AG20443 (cell line): ENCODE measurements at regions not wholly inside any gene's neighbourhood (a gene's known extent, or its start where the extent isn't known, plus 50 kb on each side); places are given as distances from the start of the nearest gene placed in this dataset.
"Not testable (repeated sequence)": the region's sequence is repeated elsewhere in the genome, so short reads cannot be mapped to it uniquely, and the experiment has no call there.

Experiments used
- DNase-seq: peaks from one replicate; pipeline ENCODE4 v3.0.0; 2012; ENCODE audit warnings: low spot score, mixed read lengths

- no peak for DNase-seq
Measured at GRCh38 chr4:23085249-23085568, 392.5 kb downstream of the GBA3 start.

DNA sequence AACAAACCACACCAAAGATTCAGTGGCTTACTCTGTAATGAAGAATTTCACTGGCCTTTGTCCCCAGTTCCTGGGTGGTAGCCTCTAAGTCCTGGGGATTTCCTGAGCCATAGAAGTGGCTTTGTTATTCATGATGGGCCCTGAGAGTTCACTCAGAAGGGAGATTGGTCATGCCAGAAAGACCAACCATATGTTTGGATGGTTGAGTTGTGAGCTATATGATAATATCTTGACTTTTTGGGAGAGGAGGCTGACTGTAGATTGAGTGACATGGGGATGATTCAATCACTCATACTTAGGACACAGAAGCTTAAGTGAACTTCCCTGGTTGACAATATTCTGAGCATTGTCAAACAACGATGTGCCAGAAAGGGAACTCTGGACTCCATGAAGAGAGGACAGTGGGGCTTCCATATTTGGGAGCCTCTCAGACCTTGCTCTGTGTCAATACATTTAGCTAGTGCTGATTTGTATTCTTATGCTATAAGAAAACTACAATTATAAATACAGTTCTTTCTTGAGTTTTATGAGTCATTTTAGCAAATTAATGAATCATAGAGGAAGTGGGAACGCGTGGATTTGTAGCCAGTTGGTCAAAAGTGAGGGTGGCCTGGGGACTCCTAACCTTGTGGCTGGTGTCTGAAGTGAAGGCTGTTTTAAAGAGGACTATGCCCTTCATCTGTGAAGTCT is 392.0 kb downstream of the GBA3 start:
- DNase-seq: peak; percentile 17

DNA sequence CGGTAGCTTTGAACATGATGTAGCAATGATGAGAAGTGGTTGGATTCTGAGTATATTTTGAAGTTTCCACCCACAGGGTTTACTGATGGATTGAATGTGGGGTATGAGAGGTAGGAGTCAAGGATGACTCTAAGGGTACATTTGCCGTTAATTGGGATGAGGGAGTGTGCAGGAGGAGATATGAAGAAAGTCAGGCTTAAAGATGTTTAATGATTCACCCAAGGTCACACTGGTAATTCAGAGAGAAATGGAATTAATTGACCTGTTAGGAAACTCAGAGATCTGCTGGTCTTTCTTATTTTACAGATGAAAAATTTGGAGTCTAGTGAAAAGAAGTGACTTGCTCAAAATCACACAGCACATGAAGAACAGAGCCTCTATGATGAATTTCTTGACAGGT is 390.7 kb downstream of the GBA3 start:
- DNase-seq: no peak

DNA sequence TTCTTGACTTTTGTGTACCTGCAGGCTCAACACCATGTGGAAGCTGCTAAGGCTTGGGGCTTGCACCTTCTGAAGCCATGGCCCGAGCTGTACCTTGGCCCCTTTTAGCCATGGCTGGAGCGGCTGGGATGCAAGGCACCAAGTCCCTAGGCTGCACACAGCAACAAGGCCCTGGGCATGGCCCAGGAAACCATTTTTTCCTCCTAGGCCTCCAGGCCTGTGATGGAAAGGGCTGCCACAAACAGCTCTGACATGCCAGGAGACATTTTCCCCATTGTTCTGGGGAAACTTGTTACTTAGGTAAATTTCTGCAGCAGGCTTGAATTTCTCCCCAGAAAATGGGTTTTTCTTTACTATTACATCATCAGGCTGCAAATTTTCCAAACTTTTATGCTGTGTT is 387.4 kb downstream of the GBA3 start:
- DNase-seq: not testable (repeated sequence)

DNA sequence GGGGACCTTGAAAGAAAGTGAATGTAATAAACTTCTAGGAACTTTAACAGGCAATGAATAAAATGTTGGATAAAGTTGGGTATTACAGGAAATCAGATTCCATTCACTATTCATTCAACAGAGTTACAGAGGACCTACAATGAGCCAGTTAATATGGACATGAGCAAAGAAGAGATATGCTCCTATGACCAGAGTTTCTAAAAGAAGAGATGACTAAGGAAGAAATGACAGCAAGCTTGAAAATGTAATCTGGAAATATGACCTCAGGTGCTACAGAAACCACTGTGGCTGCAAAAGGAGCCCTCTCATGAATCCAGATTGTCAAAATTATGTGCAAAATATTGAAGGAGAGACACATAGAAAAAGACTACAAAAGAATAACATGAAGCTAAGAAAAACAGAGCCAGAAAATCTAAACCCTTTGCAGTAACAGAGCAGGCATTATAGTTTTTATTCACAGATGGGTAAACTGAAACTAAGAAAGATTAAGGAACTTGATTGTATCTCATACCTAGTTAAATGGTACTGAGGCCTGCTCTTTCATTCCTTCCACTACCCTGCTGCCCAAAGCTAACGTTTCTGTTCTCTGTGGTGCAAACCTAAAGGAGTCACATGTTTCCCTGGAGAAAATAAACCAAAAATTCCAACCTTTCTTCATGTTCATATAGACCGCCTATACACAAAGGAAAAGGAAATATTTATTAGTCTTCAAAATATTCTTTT is 378.3 kb downstream of the GBA3 start:
- no peak for DNase-seq

DNA sequence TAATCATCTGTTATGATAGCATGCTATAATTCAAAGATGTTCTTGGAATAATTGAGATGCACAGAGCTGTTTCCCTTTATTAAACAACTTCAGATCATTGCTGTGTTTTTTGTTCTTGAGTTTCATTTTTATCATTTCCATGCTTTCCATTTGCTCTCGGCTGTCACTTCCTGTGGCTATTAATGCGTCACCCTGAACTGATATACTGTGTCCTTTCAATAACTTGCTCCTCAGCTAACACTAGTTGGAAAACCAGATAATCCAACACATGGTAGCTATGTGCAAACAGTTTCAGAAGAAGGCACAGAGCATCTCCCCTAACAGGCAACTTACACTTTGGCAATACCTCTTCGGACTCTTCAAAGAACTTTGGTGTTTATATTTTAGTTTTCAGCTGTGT is 376.0 kb downstream of the GBA3 start:
- DNase-seq: no peak

DNA sequence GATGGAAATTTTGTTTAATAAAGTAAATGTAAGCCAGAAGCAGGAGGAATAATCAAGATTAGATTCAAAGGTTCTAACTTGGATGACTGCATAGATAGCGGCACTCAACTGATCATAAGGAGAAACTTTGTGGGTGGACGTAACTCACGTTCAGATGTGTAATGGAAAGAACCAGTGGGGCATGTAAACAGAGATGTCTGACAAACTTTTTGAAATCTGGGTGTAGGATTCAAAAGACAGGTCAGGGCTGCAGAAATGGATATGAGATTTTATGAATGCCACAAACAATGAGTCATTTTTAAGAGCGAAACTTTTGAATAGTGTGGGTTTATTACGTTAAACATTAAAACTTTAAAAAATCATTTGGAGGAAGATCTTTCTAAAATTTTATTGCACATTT is 375.6 kb downstream of the GBA3 start:
- DNase-seq: no peak

GRCh38 chr4:23062188-23062587 is 369.5 kb downstream of the GBA3 start:
- DNase-seq: no peak

DNA sequence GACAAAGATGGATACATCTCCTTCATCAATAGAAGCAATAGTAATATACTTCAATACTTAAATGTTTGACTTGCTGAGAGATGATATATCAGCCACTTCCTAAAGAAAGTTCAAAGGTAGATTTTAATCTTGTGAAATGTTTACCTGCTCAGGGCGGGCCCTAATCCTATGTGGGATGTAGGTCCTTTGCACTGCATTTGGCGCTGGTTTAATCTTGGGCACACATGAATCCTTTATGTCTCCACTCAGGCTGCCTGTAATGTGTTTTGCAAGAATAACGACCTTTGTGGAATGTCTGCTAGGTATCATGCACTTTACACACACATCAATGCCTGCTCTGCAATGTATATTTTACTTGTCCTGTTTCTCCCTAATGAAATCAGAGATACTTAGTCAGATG is 368.7 kb downstream of the GBA3 start:
- no peak for DNase-seq

GRCh38 chr4:23060776-23061175 is 368.0 kb downstream of the GBA3 start:
- peak; percentile 18 for DNase-seq

GRCh38 chr4:23058165-23058776 is 365.5 kb downstream of the GBA3 start:
- DNase-seq: no peak

DNA sequence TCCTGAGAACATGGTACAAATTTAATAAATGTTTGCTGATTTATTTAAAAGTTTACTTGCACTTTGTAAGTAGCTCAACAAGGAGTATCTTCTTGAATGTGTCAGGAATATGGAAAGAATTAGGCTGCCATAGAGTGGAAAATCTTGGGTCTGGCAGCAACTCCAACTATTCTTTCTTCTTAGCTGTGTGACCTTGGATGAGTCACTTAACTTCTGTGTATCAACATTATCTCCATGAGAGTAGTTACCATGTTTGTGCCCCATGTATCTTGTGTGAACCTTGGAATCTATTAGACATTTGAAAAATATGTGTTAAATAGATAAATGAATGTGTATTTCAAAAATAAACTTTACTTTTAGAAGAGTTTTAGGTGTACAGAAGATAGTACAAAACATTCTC is 348.8 kb downstream of the GBA3 start:
- no peak for DNase-seq

- no peak for DNase-seq
Measured at GRCh38 chr4:23040539-23040938, 347.8 kb downstream of the GBA3 start.

DNA sequence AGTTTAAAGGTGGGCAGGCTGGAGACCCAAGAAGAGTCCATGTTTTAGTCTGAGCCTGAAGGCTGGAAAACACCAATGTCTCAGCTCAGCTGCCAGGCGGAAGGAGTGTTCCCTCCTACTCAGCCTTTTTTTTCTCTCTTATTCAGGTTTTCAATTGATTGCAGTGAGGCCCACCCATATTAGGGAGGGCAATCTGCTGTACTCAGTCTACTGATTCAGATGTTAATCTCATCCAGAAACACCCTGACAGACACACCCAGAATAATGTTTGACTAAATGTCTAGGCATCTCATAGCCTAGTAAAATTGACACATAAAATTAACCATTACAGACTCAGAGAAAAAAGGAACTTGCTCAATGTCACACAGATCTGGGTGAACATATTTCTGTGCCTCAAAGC is 347.1 kb downstream of the GBA3 start:
- DNase-seq: no peak

- DNase-seq: no peak
Measured at GRCh38 chr4:23038626-23039491, 346.1 kb downstream of the GBA3 start.

- no peak for DNase-seq
Measured at GRCh38 chr4:23036921-23037495, 344.3 kb downstream of the GBA3 start.

GRCh38 chr4:23036503-23036902 is 343.8 kb downstream of the GBA3 start:
- no peak for DNase-seq

DNA sequence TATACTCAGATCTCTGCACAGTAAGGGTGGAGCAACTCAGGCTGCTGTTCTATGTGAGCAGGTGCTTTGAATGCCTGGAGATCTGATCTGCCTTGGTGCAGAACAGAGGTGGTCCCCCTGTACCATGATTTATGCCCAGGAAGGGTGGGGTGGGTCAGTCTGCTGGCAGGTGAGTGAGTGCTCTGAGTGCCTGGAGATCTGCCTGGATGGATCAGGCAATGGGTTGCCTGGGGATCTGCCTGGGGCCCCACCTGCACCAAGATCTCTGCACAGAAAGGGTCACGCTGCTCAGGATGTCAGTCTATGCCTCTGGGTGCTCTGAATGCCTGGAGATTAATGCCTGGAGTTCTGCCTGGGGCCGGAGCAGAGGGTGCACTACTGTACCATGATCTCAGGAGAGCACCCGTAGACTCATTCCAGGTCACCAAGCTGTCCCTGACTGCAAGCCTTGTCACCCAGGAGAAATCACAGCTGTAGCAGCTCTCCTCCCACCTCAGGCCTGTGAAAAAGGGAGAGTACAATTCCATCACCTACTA is 342.9 kb downstream of the GBA3 start:
- DNase-seq: no peak

DNA sequence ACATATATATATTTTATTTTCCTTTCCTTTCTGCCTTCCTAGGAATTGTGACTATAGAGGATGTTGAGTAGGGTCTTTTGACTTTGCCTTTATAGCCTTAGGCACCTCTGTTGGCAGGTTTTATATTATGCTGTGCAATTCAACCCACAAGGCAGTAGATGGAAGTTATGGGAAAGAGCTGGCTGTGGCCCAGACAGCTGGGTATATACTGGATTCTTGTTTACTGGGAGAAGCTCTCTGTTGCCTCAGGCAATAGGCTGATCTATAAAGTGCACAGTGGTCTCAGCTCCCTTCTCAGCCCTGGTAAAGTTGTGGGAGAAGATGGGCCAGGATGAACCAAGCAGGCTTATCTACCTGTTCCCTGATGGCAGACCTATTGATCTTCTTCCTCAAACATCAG is 342.0 kb downstream of the GBA3 start:
- DNase-seq: no peak

DNA sequence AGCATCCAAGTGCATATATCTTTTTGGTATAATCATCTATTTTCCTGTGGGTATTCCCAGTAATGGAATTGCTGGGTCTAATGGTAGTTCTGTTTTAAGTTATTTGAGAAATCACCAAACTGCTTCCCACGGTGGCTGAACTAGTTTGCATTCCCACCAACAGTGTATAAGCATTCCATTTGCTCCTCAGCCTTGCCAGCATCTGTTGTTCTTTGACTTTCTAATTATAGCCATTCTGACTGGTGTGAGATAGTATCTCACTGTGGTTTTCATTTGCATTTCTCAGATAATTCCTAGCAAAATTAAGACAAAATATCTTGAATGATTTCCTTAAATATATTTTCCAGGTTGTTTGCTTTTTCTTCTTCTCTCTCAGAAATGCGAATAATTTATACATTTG is 341.1 kb downstream of the GBA3 start:
- DNase-seq: no peak

GRCh38 chr4:23028875-23029274 is 336.1 kb downstream of the GBA3 start:
- DNase-seq: no peak

DNA sequence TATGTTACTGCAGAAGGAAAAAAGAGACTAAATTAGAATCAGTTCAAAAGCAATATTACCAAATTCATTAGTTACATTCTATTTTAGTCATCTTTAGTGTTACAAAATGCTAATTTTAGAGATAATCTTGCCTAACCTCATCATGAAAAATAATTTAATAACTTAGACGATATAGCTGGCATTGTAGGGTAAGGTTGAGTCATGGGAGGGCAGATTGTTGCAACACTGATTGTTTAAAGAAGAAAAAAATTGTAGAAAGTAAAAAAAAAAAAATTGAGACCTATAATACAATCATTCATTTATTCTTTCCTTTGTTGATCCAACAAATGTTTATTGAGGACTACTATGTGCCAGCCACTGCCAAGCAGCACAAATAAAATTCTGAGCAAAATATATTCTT is 330.9 kb downstream of the GBA3 start:
- DNase-seq: no peak
